ENCODE measurements at regions not wholly inside any gene's neighbourhood (a gene's known extent, or its start where the extent isn't known, plus 50 kb on each side); places are given as distances from the start of the nearest gene placed in this dataset.

GRCh38 chr7:89593125-89593524, 561.1 kb upstream of the STEAP1 start:
- DNase-seq (no peak), ATAC-seq (ENCODE audit: low read depth) (no peak)
- Histone ChIP-seq H4K91ac (ENCODE audit: insufficient read depth, low read depth, low read length) (no peak overlapping the region), H3K4me1 (ENCODE audit: control insufficient read depth, insufficient read depth, low read length) (no peaks in the 10 kb centered on the region), H3K27me3 (ENCODE audit: control insufficient read depth, insufficient read depth, low read length) (no peaks in the 10 kb centered on the region), H2BK15ac (ENCODE audit: low read depth, low read length) (no peak overlapping the region), H2BK120ac (ENCODE audit: low read depth, low read length) (no peak overlapping the region), H3K14ac (replicated peaks; ENCODE audit: low read depth, low read length) (no peak overlapping the region), H3K56ac (ENCODE audit: extremely low read depth, insufficient read depth, low read length) (no peak overlapping the region), H2AK9ac (replicated peaks; ENCODE audit: low read depth, low read length, poor library complexity) (no peak overlapping the region), H3K4me3 (ENCODE audit: insufficient read depth, low read depth, low read length) (no peak overlapping the region), H3K9me3 (ENCODE audit: control insufficient read depth, insufficient read depth, low read length) (no peaks in the 10 kb centered on the region), H3K9ac (ENCODE audit: low read depth, low read length) (no peak overlapping the region), H3K23ac (ENCODE audit: low read depth, low read length) (no peak overlapping the region), H4K8ac (ENCODE audit: low read depth in 2 of 2, low read length in 2 of 2) (no peak overlapping the region), H3K18ac (ENCODE audit: low read depth, low read length) (no peak overlapping the region), H4K20me1 (ENCODE audit: insufficient read depth, low read length) (no peaks in the 10 kb centered on the region), H3K4me2 (ENCODE audit: low read depth, low read length) (no peak overlapping the region), H3K36me3 (ENCODE audit: control insufficient read depth, insufficient read depth, low read length) (no peaks in the 10 kb centered on the region), H2BK5ac (ENCODE audit: low read depth, low read length, poor library complexity, severe bottlenecking) (no peak overlapping the region), H4K5ac (ENCODE audit: low read depth, low read length) (no peak overlapping the region), H2AFZ (replicated peaks; ENCODE audit: low read length, poor library complexity) (no peak overlapping the region), H2AK5ac (ENCODE audit: low read depth, low read length) (no peak overlapping the region), H3K4ac (ENCODE audit: low read depth, low read length) (no peak overlapping the region), H2BK20ac (ENCODE audit: low read depth, low read length) (no peak overlapping the region), H3K9me1 (ENCODE audit: insufficient read depth, low read length) (no peaks in the 10 kb centered on the region), H3K27ac (ENCODE audit: insufficient read depth, low read length) (no peak overlapping the region), H3K79me1 (ENCODE audit: low read depth in 1 of 2, low read length in 2 of 2) (no peaks in the 10 kb centered on the region)
- dilution Hi-C loops (cut with HindIII; ENCODE audit: low sequenced_read_pairs, unreplicated experiment) (no loop called here), in situ Hi-C loops (cut with MboI; ENCODE audit: low sequenced_read_pairs) (no loop called here), intact Hi-C loops (cut with micrococcal nuclease) (no loop called here)
- WGBS, 2 experiments (ENCODE audit: extremely low coverage in 2 of 2, insufficient read length in 1 of 2), result no CpG with 5 or more reads among the region's 5 CpGs
- ChIA-PET CTCF (no interaction called here), POLR2A (ENCODE audit: unreplicated experiment) (no interaction called here)
- no TSS peak for BruUV-seq (replicated peaks)
- TF ChIP-seq SMC3 (IDR thresholded peaks at IDR 0.05; ENCODE audit: low read depth, low read length), result no peak
- no peak for TF ChIP-seq FOS (IDR thresholded peaks at IDR 0.05; ENCODE audit: low read depth, low read length)
- no peak for TF ChIP-seq CEBPB (IDR thresholded peaks at IDR 0.05; ENCODE audit: low read depth, low read length)
- no peak for TF ChIP-seq USF2 (IDR thresholded peaks at IDR 0.05; ENCODE audit: low read depth, low read length)
- TF ChIP-seq CTCF (conservative IDR thresholded peaks at IDR 0.05; ENCODE audit: low read depth, low read length), result no peak
- TF ChIP-seq MXI1 (IDR thresholded peaks at IDR 0.05; ENCODE audit: borderline replicate concordance, low read depth, low read length), result no peak
- no peak for TF ChIP-seq POLR2A (IDR thresholded peaks at IDR 0.05; ENCODE audit: low read depth, low read length)
- no peak for TF ChIP-seq CHD1 (IDR thresholded peaks at IDR 0.05; ENCODE audit: low read depth, low read length)
- no peak for TF ChIP-seq ELK1 (IDR thresholded peaks at IDR 0.05; ENCODE audit: borderline replicate concordance, low read depth, low read length)
- no peak for TF ChIP-seq RFX5 (IDR thresholded peaks at IDR 0.05; ENCODE audit: low read depth, low read length)
- TF ChIP-seq RCOR1 (IDR thresholded peaks at IDR 0.05; ENCODE audit: insufficient replicate concordance, low read length), result no peak
- no peak for TF ChIP-seq BHLHE40 (IDR thresholded peaks at IDR 0.05; ENCODE audit: low read depth, low read length)
- TF ChIP-seq MAZ (IDR thresholded peaks at IDR 0.05; ENCODE audit: borderline replicate concordance, low read depth, low read length), result no peak
- TF ChIP-seq NFE2L2 (IDR thresholded peaks at IDR 0.05; ENCODE audit: low read depth, low read length), result no peak
- no peak for TF ChIP-seq MAFK (IDR thresholded peaks at IDR 0.05; ENCODE audit: low read depth, low read length)
- TF ChIP-seq RAD21 (IDR thresholded peaks at IDR 0.05; ENCODE audit: low read length), result no peak

Data from IMR-90 (cell line).